ENCODE measurements at regions not wholly inside any gene's neighbourhood (a gene's known extent, or its start where the extent isn't known, plus 50 kb on each side); places are given as distances from the start of the nearest gene placed in this dataset.
"Not testable (repeated sequence)": the region's sequence is repeated elsewhere in the genome, so short reads cannot be mapped to it uniquely, and the experiment has no call there.

DNA sequence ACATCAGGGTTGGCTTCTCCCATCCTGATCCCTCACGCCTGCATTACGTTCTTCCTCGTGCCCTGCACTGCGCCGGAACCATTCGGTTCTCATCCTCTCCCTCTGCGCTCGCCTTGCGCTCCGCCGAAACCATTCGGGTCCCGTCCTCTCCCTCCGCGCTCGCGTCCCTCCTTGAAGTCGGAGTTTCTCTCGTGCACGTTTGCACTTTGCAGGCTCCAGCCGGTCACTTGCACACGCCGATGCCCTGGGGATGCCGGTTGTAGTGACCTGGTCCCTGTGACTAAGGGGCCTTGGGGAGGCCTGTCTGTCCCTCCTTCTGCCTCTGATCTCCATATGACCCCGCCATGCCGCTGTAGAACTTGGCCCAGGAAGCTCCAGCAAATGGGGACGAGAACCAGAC is 265.8 kb downstream of the TEX29 start:
- no peak for DNase-seq (ENCODE audit: low read depth in 1 of 2, low spot score in 1 of 2)
- in situ Hi-C loops (cut with HindIII; ENCODE audit: low pct_unique_long_range_greater_than_20kb, low sequenced_read_pairs) = no loop called here
- TF ChIP-seq JUND (IDR thresholded peaks at IDR 0.05; ENCODE audit: low read depth) = no peak

DNA sequence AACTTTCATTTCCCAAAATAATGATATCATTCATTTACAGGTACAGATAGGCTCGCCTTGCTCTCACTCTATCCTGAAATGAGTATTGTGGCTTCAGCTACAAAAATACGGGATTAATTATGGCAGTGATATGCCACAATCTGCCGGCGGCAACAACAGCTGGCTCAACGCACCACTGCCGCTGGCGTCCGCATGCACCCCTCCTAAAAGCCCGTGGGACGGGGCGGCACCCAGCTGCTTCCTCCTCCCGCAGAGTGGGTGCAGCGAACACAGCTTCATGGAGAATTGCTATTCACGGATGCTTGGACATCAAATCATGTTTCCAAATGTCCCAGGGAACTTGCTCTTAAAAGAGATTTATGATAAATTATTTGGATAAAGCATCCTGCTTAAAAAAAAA is 266.8 kb downstream of the TEX29 start:
- in situ Hi-C loops (cut with HindIII; ENCODE audit: low pct_unique_long_range_greater_than_20kb, low sequenced_read_pairs) = no loop called here
- no peak for TF ChIP-seq JUND (IDR thresholded peaks at IDR 0.05; ENCODE audit: low read depth)

DNA sequence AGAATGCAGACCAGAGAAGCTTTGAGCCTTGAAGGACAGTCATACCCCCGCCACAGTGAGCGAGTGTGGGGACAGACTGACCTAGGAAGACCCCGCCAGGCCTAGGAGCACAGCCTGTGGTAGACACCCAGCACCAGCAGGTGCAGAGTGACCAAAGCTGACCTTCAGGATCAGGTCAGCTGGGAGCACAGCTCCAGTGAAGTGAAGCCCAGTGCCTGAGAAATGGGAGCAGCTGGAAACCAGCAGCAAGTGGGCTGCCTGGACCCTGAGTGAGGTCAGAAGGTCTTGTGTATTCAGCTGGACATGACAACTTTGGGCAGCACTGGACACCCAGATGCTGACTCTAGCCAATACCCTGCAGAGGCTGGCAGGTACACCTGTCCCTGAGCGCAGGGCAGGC is 268.9 kb downstream of the TEX29 start:
- DNase-seq (ENCODE audit: low read depth in 1 of 2, low spot score in 1 of 2) = no peak
- TF ChIP-seq JUND (IDR thresholded peaks at IDR 0.05; ENCODE audit: low read depth) = no peak
- in situ Hi-C loops (cut with HindIII; ENCODE audit: low pct_unique_long_range_greater_than_20kb, low sequenced_read_pairs) = no loop called here

More for the DNA sequence above, 266.8 kb downstream of the TEX29 start:
- DNase-seq (ENCODE audit: low read depth in 1 of 2, low spot score in 1 of 2) = no peak

DNA sequence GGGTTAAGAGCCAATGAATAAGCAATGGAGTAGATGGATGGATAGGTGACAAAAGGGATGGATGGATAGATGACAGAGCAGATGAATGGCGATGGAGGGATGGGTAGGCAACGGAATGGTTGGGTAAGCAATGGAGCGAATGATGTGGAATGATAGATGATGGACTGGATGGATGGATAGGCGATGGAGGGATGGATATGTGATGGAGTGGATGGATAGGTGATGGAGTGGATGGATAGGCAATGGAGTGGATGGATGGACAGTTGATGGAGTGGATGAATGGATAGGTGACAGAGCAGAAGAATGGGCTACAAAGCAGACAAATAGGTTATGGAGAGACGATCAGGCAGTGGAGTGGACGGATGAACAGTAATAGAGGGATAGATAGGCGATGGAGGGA is 269.6 kb downstream of the TEX29 start:
- TF ChIP-seq JUND (IDR thresholded peaks at IDR 0.05; ENCODE audit: low read depth) = no peak
- in situ Hi-C loops (cut with HindIII; ENCODE audit: low pct_unique_long_range_greater_than_20kb, low sequenced_read_pairs) = no loop called here

DNA sequence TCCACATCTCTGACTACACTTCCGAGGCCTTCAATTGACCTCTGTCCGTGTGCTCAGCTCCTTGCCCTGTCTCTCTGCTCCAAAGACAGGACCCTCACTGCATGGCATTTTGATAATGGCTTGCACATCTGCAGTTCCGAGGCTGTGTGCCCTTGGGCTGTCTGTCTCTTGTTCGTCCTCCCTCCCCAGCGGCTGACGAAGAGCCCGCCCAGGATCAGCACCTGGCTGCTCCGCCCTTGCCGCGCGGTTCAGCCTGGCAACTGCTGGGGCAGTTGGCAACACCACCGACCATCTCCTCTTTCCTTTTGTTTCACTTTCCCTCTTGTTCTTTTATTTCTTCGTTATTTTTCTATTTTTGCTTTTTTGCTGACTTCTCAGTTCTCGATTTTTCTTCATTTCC is 270.4 kb downstream of the TEX29 start:
- in situ Hi-C loops (cut with HindIII; ENCODE audit: low pct_unique_long_range_greater_than_20kb, low sequenced_read_pairs) = no loop called here
- TF ChIP-seq JUND (IDR thresholded peaks at IDR 0.05; ENCODE audit: low read depth) = no peak
- DNase-seq (ENCODE audit: low read depth in 1 of 2, low spot score in 1 of 2) = no peak

More for the DNA sequence above, 269.6 kb downstream of the TEX29 start:
- no peak for DNase-seq (ENCODE audit: low read depth in 1 of 2, low spot score in 1 of 2)

DNA sequence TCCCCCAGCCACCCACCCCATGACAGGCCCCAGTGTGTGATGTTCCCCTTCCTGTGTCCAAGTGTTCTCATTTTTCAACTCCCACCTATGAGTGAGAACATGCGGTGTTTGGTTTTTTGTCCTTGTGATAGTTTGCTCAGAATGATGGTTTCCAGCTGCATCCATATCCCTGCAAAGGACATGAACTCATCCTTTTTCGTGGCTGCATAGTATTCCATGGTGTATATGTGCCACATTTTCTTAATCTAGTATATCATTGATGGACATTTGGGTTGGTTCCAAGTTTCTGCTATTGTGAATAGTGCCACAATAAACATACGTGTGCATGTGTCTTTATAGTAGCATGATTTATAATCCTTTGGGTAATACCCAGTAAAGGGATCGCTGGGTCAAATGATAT is 273.0 kb downstream of the TEX29 start:
- DNase-seq (ENCODE audit: low read depth in 1 of 2, low spot score in 1 of 2); in situ Hi-C loops (cut with HindIII; ENCODE audit: low pct_unique_long_range_greater_than_20kb, low sequenced_read_pairs): not testable (repeated sequence)

DNA sequence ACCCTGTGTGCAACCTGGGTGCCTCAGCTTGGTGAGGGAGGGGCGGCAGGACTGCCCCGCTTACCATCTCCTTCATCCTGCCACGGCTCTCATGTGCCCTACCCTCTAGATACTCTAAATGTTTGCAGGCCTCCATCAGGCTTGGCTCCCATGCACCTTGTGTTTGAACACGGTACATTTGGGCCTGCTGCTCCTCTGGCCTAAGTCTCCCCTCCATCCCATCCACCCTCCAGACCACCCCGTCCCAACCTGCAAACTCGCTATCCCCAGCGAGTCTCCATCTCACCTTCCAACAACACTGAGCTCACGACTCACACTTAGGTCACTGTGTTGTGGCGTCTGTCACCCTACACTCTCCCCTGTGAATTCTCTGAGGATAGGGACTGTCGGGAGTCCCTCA is 274.2 kb downstream of the TEX29 start:
- in situ Hi-C loops (cut with HindIII; ENCODE audit: low pct_unique_long_range_greater_than_20kb, low sequenced_read_pairs) = no loop called here
- no peak for TF ChIP-seq JUND (IDR thresholded peaks at IDR 0.05; ENCODE audit: low read depth)
- DNase-seq (ENCODE audit: low read depth in 1 of 2, low spot score in 1 of 2) = no peak

DNA sequence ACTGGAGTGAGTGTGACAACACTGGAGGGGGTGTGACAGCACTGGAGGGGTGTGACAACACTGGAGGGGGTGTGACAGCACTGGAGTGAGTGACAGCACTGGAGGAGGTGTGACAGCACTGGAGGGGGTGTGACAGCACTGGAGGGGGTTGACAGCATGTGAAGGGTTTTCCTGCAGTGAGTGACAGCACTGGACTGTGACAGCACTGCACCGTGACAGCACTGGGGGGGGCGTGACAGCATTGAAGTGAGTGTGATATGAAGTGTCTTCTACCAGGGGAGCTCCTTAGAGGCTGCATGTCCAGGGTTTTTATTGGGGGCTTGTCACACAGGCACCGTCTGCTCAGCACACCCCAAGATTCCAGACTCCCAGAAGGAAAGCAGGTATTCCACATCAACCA is 274.8 kb downstream of the TEX29 start:
- TF ChIP-seq JUND (IDR thresholded peaks at IDR 0.05; ENCODE audit: low read depth) = no peak
- in situ Hi-C loops (cut with HindIII; ENCODE audit: low pct_unique_long_range_greater_than_20kb, low sequenced_read_pairs) = no loop called here
- no peak for DNase-seq (ENCODE audit: low read depth in 1 of 2, low spot score in 1 of 2)

DNA sequence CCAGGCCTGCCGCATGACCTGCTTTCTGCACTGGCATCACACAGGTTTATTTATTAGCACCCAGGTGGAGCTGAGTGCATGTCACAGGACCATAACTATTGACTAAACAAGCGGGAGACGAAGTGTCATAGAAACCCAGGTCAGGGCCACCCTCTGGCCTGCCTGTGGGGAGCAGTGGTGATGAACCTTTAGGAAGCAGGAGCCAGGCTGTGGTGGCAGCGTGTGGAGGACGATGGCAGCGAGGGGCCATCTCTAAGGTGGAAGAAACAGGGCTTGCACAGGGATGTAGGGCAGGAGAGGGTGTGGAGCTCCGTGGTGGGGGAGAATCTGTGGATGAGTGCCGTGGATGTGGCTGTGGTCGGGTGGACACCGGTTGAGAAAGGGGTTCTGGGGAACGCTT is 275.3 kb downstream of the TEX29 start:
- in situ Hi-C loops (cut with HindIII; ENCODE audit: low pct_unique_long_range_greater_than_20kb, low sequenced_read_pairs) = no loop called here
- DNase-seq (ENCODE audit: low read depth in 1 of 2, low spot score in 1 of 2) = no peak

DNA sequence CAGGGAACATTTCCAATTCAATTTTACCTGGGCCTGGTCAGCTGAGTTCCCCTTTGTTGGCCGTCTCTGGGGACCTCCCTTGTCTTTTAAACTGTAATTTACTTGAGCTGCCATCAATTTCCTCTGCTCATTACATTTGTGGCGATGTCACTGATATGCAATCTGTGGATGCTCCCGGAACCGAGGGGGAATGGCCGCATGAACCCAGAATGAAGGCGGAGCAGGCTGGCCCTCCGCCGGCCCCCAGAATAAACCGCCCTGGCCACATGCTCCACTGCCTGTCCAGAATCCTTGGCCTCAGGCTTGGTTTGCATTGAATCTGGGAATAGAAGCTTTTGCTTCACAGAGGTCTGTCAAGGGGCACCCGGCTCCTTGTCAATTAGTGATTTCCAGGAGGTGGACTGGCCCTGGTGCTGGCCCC is 276.8 kb downstream of the TEX29 start:
- in situ Hi-C loops (cut with HindIII; ENCODE audit: low pct_unique_long_range_greater_than_20kb, low sequenced_read_pairs) = no loop called here
- no peak for DNase-seq (ENCODE audit: low read depth in 1 of 2, low spot score in 1 of 2)
- no peak for TF ChIP-seq JUND (IDR thresholded peaks at IDR 0.05; ENCODE audit: low read depth)

More for the DNA sequence above, 275.3 kb downstream of the TEX29 start:
- TF ChIP-seq JUND (IDR thresholded peaks at IDR 0.05; ENCODE audit: low read depth) = no peak

DNA sequence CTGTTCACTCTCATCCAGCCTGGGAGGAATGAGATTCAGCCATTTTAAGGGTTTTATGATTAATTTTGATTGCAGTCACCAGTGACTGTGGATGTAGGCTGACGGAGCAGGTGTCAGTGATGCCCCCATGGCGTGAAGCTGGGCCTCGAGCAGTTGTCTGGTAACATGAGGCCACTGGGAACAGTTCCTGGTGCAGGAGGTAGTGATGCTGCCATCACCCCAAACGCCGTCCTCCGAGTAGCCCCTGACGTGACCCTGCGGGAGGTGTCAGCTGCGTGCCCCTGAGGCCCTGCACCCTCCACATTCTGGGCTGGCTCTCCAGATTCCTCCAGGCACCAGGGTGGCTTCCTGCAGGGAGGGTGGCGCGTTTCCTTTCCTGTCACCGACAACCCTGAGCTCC is 277.2 kb downstream of the TEX29 start:
- in situ Hi-C loops (cut with HindIII; ENCODE audit: low pct_unique_long_range_greater_than_20kb, low sequenced_read_pairs) = no loop called here
- no peak for DNase-seq (ENCODE audit: low read depth in 1 of 2, low spot score in 1 of 2)
- TF ChIP-seq JUND (IDR thresholded peaks at IDR 0.05; ENCODE audit: low read depth) = no peak

DNA sequence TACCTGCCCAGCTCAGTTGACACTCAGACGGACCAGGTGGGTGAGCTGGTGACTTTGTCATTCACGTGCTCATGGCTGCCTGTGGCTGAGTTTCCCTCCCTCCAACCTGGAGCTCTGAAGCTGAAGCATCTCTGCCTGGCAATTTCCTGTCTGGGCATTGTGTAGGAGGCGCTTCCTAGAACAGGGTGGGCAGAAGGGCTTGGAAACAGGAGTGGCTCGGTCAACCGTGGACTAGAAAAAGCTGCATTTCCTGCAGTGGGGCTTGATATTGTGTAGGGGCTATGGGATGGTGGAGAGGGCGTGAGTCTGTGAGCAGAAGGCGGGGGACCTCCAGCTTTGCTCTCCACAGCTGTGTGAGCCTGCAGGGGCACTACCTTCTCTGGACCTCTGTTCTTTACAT is 278.3 kb downstream of the TEX29 start:
- DNase-seq (ENCODE audit: low read depth in 1 of 2, low spot score in 1 of 2) = no peak
- TF ChIP-seq JUND (IDR thresholded peaks at IDR 0.05; ENCODE audit: low read depth) = no peak
- in situ Hi-C loops (cut with HindIII; ENCODE audit: low pct_unique_long_range_greater_than_20kb, low sequenced_read_pairs) = no loop called here

DNA sequence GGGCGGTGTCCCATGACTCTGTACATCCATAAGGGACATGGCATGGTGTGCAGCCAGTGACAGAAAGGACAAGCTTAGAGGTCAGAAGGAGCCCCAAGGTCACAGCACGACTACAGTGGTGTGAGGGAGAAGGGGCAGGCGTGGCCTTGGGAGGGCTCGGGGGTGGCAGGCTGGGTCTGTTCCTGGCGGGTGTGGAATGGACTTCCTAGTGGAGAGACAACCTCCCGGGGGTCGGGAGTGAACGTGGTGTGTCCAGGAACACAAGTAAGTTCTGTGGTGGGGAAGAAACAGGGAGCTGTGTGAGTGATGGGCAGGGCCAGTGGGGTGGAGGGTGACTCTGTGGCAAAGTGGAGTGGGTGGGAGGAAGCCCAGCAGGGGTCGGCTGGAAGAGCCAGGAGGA is 279.3 kb downstream of the TEX29 start:
- no peak for TF ChIP-seq JUND (IDR thresholded peaks at IDR 0.05; ENCODE audit: low read depth)
- DNase-seq (ENCODE audit: low read depth in 1 of 2, low spot score in 1 of 2) = no peak
- in situ Hi-C loops (cut with HindIII; ENCODE audit: low pct_unique_long_range_greater_than_20kb, low sequenced_read_pairs) = no loop called here

DNA sequence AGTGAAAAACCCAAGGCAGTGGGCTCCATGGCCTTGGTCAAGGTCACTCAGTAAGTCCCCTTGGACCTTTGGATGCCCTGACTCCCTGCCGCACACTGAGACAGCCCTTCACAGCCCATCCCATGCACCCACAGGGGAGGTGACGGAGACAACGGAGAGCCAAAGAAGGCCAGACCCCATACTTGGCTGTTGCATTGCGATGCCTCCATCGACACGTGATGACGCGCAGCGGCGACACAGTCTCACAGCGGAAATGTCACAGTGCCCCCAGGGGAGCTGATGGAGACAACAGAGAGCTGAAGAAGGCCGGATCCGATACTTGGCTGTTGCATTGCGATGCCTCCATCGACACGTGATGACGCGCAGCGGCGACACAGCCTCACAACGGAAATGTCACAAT is 282.4 kb downstream of the TEX29 start:
- in situ Hi-C loops (cut with HindIII; ENCODE audit: low pct_unique_long_range_greater_than_20kb, low sequenced_read_pairs) = no loop called here
- TF ChIP-seq JUND (IDR thresholded peaks at IDR 0.05; ENCODE audit: low read depth) = no peak

More for the DNA sequence above, 282.4 kb downstream of the TEX29 start:
- DNase-seq (ENCODE audit: low read depth in 1 of 2, low spot score in 1 of 2) = no peak

Data from T47D (cell line).